T-helper 2 cell (primary cell): ENCODE measurements at regions not wholly inside any gene's neighbourhood (a gene's known extent, or its start where the extent isn't known, plus 50 kb on each side); places are given as distances from the start of the nearest gene placed in this dataset.

Source experiments
- DNase-seq, 5 experiments: peaks; one replicate each; pipeline versions ENCODE4 v3.0.0 to v3.0.0-alpha.2; 2012 to 2022

- no peak for DNase-seq
These were observed 55.5 kb downstream of the MID1IP1 start for GRCh38 chrX:38856670-38857265.

- DNase-seq = no peak
These were observed 56.7 kb downstream of the MID1IP1 start for GRCh38 chrX:38857736-38858523.

GRCh38 chrX:38859602-38860001, 58.3 kb downstream of the MID1IP1 start:
- no peak for DNase-seq

- DNase-seq = peak in 2 of 5 experiments; percentile 3 to 6
These were observed 59.1 kb downstream of the MID1IP1 start for GRCh38 chrX:38860106-38861013.

GRCh38 chrX:38861489-38861888, 60.2 kb downstream of the MID1IP1 start:
- DNase-seq = no peak

GRCh38 chrX:38862100-38862499, 60.8 kb downstream of the MID1IP1 start:
- DNase-seq = no peak

- DNase-seq = no peak
These were observed 62.9 kb downstream of the MID1IP1 start for GRCh38 chrX:38864165-38864564.

- DNase-seq = no peak
These were observed 67.1 kb downstream of the MID1IP1 start for GRCh38 chrX:38868321-38868720.

GRCh38 chrX:38868941-38869401, 67.7 kb downstream of the MID1IP1 start:
- no peak for DNase-seq

GRCh38 chrX:38870361-38870895, 69.2 kb downstream of the MID1IP1 start:
- DNase-seq = no peak

- no peak for DNase-seq
These were observed 70.1 kb downstream of the MID1IP1 start for GRCh38 chrX:38871129-38872029.

- DNase-seq = no peak
These were observed 76.1 kb downstream of the MID1IP1 start for GRCh38 chrX:38877366-38877765.

GRCh38 chrX:38878641-38879340, 77.5 kb downstream of the MID1IP1 start:
- DNase-seq = no peak

- DNase-seq = peak in 1 of 5 experiments; percentile 27
These were observed 78.5 kb downstream of the MID1IP1 start for GRCh38 chrX:38879631-38880220.

GRCh38 chrX:38880296-38880854, 79.1 kb downstream of the MID1IP1 start:
- DNase-seq = no peak

- no peak for DNase-seq
These were observed 79.8 kb downstream of the MID1IP1 start for GRCh38 chrX:38881066-38881465.

- DNase-seq = no peak
These were observed 80.5 kb downstream of the MID1IP1 start for GRCh38 chrX:38881727-38882126.

- DNase-seq = no peak
These were observed 81.8 kb downstream of the MID1IP1 start for GRCh38 chrX:38882894-38883626.

- DNase-seq = no peak
These were observed 84.9 kb downstream of the MID1IP1 start for GRCh38 chrX:38886112-38886511.

GRCh38 chrX:38887222-38887621, 86.0 kb downstream of the MID1IP1 start:
- DNase-seq = no peak
